SK-N-SH treated with all-trans-retinoic acid at 6 μM for 48 hours (cell line): ENCODE measurements at regions not wholly inside any gene's neighbourhood (a gene's known extent, or its start where the extent isn't known, plus 50 kb on each side); places are given as distances from the start of the nearest gene placed in this dataset.
"Not testable (repeated sequence)": the region's sequence is repeated elsewhere in the genome, so short reads cannot be mapped to it uniquely, and the experiment has no call there.

Experiments
- ATAC-seq: fragments of 200-7000 bp; cut with Tn5 transposase; 3 replicates; pipeline ENCODE4 v1.9.1; 2020; ENCODE audit warnings: mild to moderate bottlenecking, moderate library complexity
- ARNTL ChIP-seq: fragments of 450-650 bp; formaldehyde crosslinking; IDR thresholded peaks from 2 replicates; pipeline ENCODE4 v1.5.0; 2020; ENCODE audit warnings: low read depth, mild to moderate bottlenecking, moderate library complexity, borderline replicate concordance
- CSDC2 ChIP-seq: fragments of 250-450 bp; sonication (Bioruptor Pico); IDR thresholded peaks from 2 replicates; pipeline ENCODE4 v1.5.0; 2020; ENCODE audit warnings: mild to moderate bottlenecking, moderate library complexity
- CSRNP3 ChIP-seq: fragments of 250-450 bp; sonication (Bioruptor Pico); IDR thresholded peaks from 2 replicates; pipeline ENCODE4 v1.5.1; 2021; ENCODE audit warnings: mild to moderate bottlenecking, moderate library complexity
- ESRRG ChIP-seq: fragments of 250-450 bp; sonication (Bioruptor Pico); IDR thresholded peaks from 2 replicates; pipeline ENCODE4 v1.6.1; 2021; ENCODE audit warnings: mild to moderate bottlenecking
- GLIS3 ChIP-seq: fragments of 250-450 bp; sonication (Bioruptor Pico); IDR thresholded peaks from 2 replicates; pipeline ENCODE4 v1.5.0; 2020; ENCODE audit warnings: mild to moderate bottlenecking, moderate library complexity
- ISL1 ChIP-seq: fragments of 250-450 bp; sonication (Bioruptor Pico); IDR thresholded peaks from 2 replicates; pipeline ENCODE4 v2.1.2; 2022; ENCODE audit warnings: mild to moderate bottlenecking, moderate library complexity
- OSR1 ChIP-seq: fragments of 250-450 bp; sonication (Bioruptor Pico); IDR thresholded peaks from 2 replicates; pipeline ENCODE4 v1.8.0; 2022; ENCODE audit warnings: moderate library complexity, mild to moderate bottlenecking, inconsistent platforms
- PATZ1 ChIP-seq: fragments of 250-450 bp; sonication (Bioruptor Pico); IDR thresholded peaks from 2 replicates; pipeline ENCODE4 v1.8.0; 2020; ENCODE audit warnings: mild to moderate bottlenecking, moderate library complexity, borderline replicate concordance
- POU6F1 ChIP-seq: fragments of 250-450 bp; sonication (Bioruptor Pico); IDR thresholded peaks from 2 replicates; pipeline ENCODE4 v1.8.0; 2021; ENCODE audit warnings: low read depth, mild to moderate bottlenecking, moderate library complexity, borderline replicate concordance
- PPARA ChIP-seq: fragments of 250-450 bp; sonication (Bioruptor Pico); IDR thresholded peaks from 2 replicates; pipeline ENCODE4 v1.5.0; 2020; ENCODE audit warnings: mild to moderate bottlenecking, borderline replicate concordance
- RARB ChIP-seq: fragments of 250-450 bp; sonication (Bioruptor Pico); IDR thresholded peaks from 2 replicates; pipeline ENCODE4 v1.8.0; 2021; ENCODE audit warnings: mild to moderate bottlenecking, moderate library complexity
- TOX ChIP-seq: fragments of 250-450 bp; sonication (Bioruptor Pico); IDR thresholded peaks from 2 replicates; pipeline ENCODE4 v1.8.0; 2021; ENCODE audit warnings: mild to moderate bottlenecking, moderate library complexity, borderline replicate concordance
- ZC3H10 ChIP-seq: fragments of 250-450 bp; sonication (Bioruptor Pico); IDR thresholded peaks from 2 replicates; pipeline ENCODE4 v1.5.1; 2021; ENCODE audit warnings: mild to moderate bottlenecking, moderate library complexity
- ZFP3 ChIP-seq: fragments of 250-450 bp; sonication (Bioruptor Pico); IDR thresholded peaks from 2 replicates; pipeline ENCODE4 v1.5.0; 2020; ENCODE audit warnings: mild to moderate bottlenecking, moderate library complexity
- ZFP30 ChIP-seq: fragments of 450-650 bp; formaldehyde crosslinking; IDR thresholded peaks from 2 replicates; pipeline ENCODE4 v1.5.0; 2022; ENCODE audit warnings: mild to moderate bottlenecking, moderate library complexity
- TF ChIP-seq, protein P1 (sequence below): fragments of 250-450 bp; sonication (Bioruptor Pico); IDR thresholded peaks from 2 replicates; pipeline ENCODE4 v1.5.0; 2020; ENCODE audit warnings: mild to moderate bottlenecking, moderate library complexity
- TF ChIP-seq, protein P2 (sequence below): fragments of 250-450 bp; sonication (Bioruptor Pico); IDR thresholded peaks from 2 replicates; pipeline ENCODE4 v1.5.1; 2020; ENCODE audit warnings: low read depth, mild to moderate bottlenecking, moderate library complexity

- TF ChIP-seq PATZ1 (CRISPR knock-in tag) (no peak), CSDC2 (CRISPR knock-in tag) (no peak), ZFP30 (CRISPR knock-in tag) (no peak), OSR1 (CRISPR knock-in tag) (no peak), PPARA (no peak)
- TF ChIP-seq, protein P1, sequence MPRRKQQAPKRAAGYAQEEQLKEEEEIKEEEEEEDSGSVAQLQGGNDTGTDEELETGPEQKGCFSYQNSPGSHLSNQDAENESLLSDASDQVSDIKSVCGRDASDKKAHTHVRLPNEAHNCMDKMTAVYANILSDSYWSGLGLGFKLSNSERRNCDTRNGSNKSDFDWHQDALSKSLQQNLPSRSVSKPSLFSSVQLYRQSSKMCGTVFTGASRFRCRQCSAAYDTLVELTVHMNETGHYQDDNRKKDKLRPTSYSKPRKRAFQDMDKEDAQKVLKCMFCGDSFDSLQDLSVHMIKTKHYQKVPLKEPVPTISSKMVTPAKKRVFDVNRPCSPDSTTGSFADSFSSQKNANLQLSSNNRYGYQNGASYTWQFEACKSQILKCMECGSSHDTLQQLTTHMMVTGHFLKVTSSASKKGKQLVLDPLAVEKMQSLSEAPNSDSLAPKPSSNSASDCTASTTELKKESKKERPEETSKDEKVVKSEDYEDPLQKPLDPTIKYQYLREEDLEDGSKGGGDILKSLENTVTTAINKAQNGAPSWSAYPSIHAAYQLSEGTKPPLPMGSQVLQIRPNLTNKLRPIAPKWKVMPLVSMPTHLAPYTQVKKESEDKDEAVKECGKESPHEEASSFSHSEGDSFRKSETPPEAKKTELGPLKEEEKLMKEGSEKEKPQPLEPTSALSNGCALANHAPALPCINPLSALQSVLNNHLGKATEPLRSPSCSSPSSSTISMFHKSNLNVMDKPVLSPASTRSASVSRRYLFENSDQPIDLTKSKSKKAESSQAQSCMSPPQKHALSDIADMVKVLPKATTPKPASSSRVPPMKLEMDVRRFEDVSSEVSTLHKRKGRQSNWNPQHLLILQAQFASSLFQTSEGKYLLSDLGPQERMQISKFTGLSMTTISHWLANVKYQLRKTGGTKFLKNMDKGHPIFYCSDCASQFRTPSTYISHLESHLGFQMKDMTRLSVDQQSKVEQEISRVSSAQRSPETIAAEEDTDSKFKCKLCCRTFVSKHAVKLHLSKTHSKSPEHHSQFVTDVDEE (CRISPR knock-in tag) = no peak
- TF ChIP-seq, all 23 proteins: peak for 0
- ATAC-seq = no peak
Observed at GRCh38 chr20:10114598-10114997, 79.8 kb downstream of the ANKEF1 start.

DNA sequence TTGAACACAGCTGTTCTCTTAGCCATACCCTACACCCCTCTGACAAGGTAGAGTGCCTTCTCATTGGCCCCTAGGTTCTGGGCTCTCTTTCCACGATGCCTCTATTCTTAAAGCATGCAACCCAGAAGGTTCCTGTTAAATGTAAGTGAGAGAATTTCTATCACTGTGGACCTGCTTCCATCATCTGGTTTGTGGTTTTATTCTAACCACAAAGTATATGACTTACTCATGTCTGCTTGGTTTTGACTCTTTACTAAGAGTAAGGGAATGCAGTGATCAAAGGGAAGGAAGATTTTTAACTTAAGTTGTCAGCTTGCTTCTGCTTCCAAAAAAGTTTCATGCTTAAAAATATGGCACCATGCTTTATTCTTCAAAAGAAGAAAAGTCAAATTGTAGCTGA, 80.2 kb downstream of the ANKEF1 start:
- no peak for TF ChIP-seq GLIS3 (CRISPR knock-in tag)
- TF ChIP-seq ESRRG (CRISPR knock-in tag) = no peak
- peak; percentile 34; the same call in 1 of the 2 replicates for TF ChIP-seq ISL1 (CRISPR knock-in tag)
- TF ChIP-seq PPARA = no peak
- peak; percentile 55; the same call in 1 of the 2 replicates for TF ChIP-seq ZC3H10 (CRISPR knock-in tag)
- TF ChIP-seq TOX = peak; percentile 92
- TF ChIP-seq, protein P2, sequence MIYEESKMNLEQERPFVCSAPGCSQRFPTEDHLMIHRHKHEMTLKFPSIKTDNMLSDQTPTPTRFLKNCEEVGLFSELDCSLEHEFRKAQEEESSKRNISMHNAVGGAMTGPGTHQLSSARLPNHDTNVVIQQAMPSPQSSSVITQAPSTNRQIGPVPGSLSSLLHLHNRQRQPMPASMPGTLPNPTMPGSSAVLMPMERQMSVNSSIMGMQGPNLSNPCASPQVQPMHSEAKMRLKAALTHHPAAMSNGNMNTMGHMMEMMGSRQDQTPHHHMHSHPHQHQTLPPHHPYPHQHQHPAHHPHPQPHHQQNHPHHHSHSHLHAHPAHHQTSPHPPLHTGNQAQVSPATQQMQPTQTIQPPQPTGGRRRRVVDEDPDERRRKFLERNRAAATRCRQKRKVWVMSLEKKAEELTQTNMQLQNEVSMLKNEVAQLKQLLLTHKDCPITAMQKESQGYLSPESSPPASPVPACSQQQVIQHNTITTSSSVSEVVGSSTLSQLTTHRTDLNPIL (CRISPR knock-in tag) = no peak
- ATAC-seq = peak; percentile 94

DNA sequence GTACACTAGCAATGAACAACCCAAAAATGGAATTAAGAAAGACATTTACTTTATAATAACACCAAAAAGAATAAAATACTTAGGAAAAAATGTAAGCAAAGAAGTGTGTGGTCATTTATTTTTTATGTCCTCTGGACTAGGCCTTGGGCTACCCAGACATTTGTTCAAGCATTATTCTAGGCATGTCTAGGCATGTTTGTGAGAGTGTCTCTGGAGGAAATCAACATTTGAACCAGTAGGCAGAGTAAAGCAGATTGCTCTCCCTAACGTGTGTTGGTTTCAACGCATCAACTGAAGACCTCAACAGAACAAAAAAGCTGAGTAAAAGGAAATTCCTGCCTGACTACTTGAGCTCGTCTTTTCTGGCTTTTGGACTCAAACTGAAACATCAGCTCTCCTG, 84.5 kb downstream of the ANKEF1 start:
- ATAC-seq = no peak
- TF ChIP-seq PPARA (no peak), ISL1 (CRISPR knock-in tag) (no peak), ZC3H10 (CRISPR knock-in tag) (no peak), POU6F1 (CRISPR knock-in tag) (no peak), ARNTL (CRISPR knock-in tag) (no peak), ZFP30 (CRISPR knock-in tag) (no peak), RARB (CRISPR knock-in tag) (no peak), CSDC2 (CRISPR knock-in tag) (no peak), OSR1 (CRISPR knock-in tag) (no peak)
- TF ChIP-seq, protein P2 (CRISPR knock-in tag) = no peak

- ATAC-seq = not testable (repeated sequence)
Observed at GRCh38 chr20:10124883-10125282, 90.1 kb downstream of the ANKEF1 start.

GRCh38 chr20:10125757-10126156, 91.0 kb downstream of the ANKEF1 start:
- ATAC-seq = peak; percentile 75
- TF ChIP-seq CSRNP3 (CRISPR knock-in tag) = no peak
- TF ChIP-seq ISL1 (CRISPR knock-in tag) = 0 out of 2 replicates have a peak, but pooled peaks have one; percentile 16
- TF ChIP-seq TOX = peak; percentile 82; the same call in 1 of the 2 replicates
- peak; percentile 91 for TF ChIP-seq ZC3H10 (CRISPR knock-in tag)
- no peak for TF ChIP-seq ZFP3 (CRISPR knock-in tag)
- TF ChIP-seq ESRRG (CRISPR knock-in tag) = no peak
- no peak; the same call in 1 of the 2 replicates for TF ChIP-seq PATZ1 (CRISPR knock-in tag)
- TF ChIP-seq RARB (CRISPR knock-in tag) = no peak
- TF ChIP-seq, protein P1 (CRISPR knock-in tag) = no peak
